H9 (cell line): ENCODE measurements at regions not wholly inside any gene's neighbourhood (a gene's known extent, or its start where the extent isn't known, plus 50 kb on each side); places are given as distances from the start of the nearest gene placed in this dataset.

Experiments
- DNase-seq: peaks from one replicate; pipeline ENCODE4 v3.0.0-alpha.2; 2017
- H2AFZ ChIP-seq: one replicate; pipeline ENCODE4 v1.6.1; 2013; ENCODE audit warnings: mild to moderate bottlenecking, low read length, control low read depth, moderate library complexity
- H2AK5ac ChIP-seq: 2 replicates; pipeline ENCODE4 v1.6.1; 2013; ENCODE audit warnings: low read length, control low read depth, mixed read lengths; ENCODE audit not compliant: insufficient read length
- H2BK120ac ChIP-seq: one replicate; pipeline ENCODE4 v1.6.1; 2013; ENCODE audit warnings: low read depth, mild to moderate bottlenecking, low read length, control low read depth, inconsistent platforms; ENCODE audit not compliant: poor library complexity, severe bottlenecking
- H2BK12ac ChIP-seq: 2 replicates; pipeline ENCODE4 v1.6.1; 2013; ENCODE audit warnings: low read length, control low read depth, mixed read lengths, low read depth; ENCODE audit not compliant: insufficient read length
- H2BK15ac ChIP-seq: 2 replicates; pipeline ENCODE4 v1.6.1; 2013; ENCODE audit warnings: low read depth, low read length, control low read depth
- H2BK20ac ChIP-seq: one replicate; pipeline ENCODE4 v1.6.1; 2013; ENCODE audit warnings: low read depth, mild to moderate bottlenecking, low read length, control low read depth, inconsistent platforms; ENCODE audit not compliant: poor library complexity, severe bottlenecking
- H2BK5ac ChIP-seq: 2 replicates; pipeline ENCODE4 v1.6.1; 2013; ENCODE audit warnings: low read length, control low read depth, mixed read lengths; ENCODE audit not compliant: insufficient read length
- H3K14ac ChIP-seq: 2 replicates; pipeline ENCODE4 v1.6.1; 2013; ENCODE audit warnings: low read length, control low read depth; ENCODE audit not compliant: insufficient read depth
- H3K18ac ChIP-seq: 2 replicates; pipeline ENCODE4 v1.6.1; 2013; ENCODE audit warnings: low read depth, mild to moderate bottlenecking, mixed read lengths, low read length, control low read depth; ENCODE audit not compliant: insufficient read length
- H3K23ac ChIP-seq: 2 replicates; pipeline ENCODE4 v1.6.1; 2013; ENCODE audit warnings: low read length, control low read depth, mixed read lengths, low read depth; ENCODE audit not compliant: insufficient read length
- H3K23me2 ChIP-seq: 2 replicates; pipeline ENCODE4 v1.6.1; 2013; ENCODE audit warnings: low read depth, mild to moderate bottlenecking, mixed read lengths, low read length, control low read depth; ENCODE audit not compliant: insufficient read length, poor library complexity, severe bottlenecking
- H3K27ac ChIP-seq: 2 replicates; pipeline ENCODE4 v1.5.1; 2013; ENCODE audit warnings: low read length, control low read depth, mixed read lengths, low read depth; ENCODE audit not compliant: insufficient read length
- H3K27me3 ChIP-seq: 2 replicates; pipeline ENCODE4 v1.6.1; 2013; ENCODE audit warnings: low read length, control low read depth, inconsistent platforms; ENCODE audit not compliant: insufficient read depth
- H3K4ac ChIP-seq: 2 replicates; pipeline ENCODE4 v1.6.1; 2013; ENCODE audit warnings: low read depth, mild to moderate bottlenecking, control low read depth, inconsistent platforms, low read length, moderate library complexity
- H3K4me1 ChIP-seq: 2 replicates; pipeline ENCODE4 v1.6.1; 2013; ENCODE audit warnings: low read length, control low read depth, inconsistent platforms; ENCODE audit not compliant: insufficient read depth
- H3K4me2 ChIP-seq: 2 replicates; pipeline ENCODE4 v1.6.1; 2013; ENCODE audit warnings: low read length, control low read depth, mixed read lengths; ENCODE audit not compliant: insufficient read length, insufficient read depth
- H3K56ac ChIP-seq: 2 replicates; pipeline ENCODE4 v1.6.1; 2013; ENCODE audit warnings: low read depth, mild to moderate bottlenecking, mixed read lengths, low read length, control low read depth; ENCODE audit not compliant: insufficient read length
- H3K79me1 ChIP-seq: 2 replicates; pipeline ENCODE4 v1.6.1; 2013; ENCODE audit warnings: low read depth, mild to moderate bottlenecking, moderate library complexity, low read length, control low read depth, inconsistent platforms; ENCODE audit not compliant: insufficient read depth, poor library complexity, severe bottlenecking
- H3K79me2 ChIP-seq: 2 replicates; pipeline ENCODE4 v1.6.1; 2013; ENCODE audit warnings: low read length, control low read depth, inconsistent platforms; ENCODE audit not compliant: insufficient read depth
- H3K9ac ChIP-seq: 2 replicates; pipeline ENCODE4 v1.6.1; 2013; ENCODE audit warnings: low read length, control low read depth, mixed read lengths; ENCODE audit not compliant: insufficient read length; ENCODE audit errors: extremely low read depth
- H3K9me3 ChIP-seq: one replicate; pipeline ENCODE4 v1.6.1; 2013; ENCODE audit warnings: low read depth, low read length, inconsistent platforms; ENCODE audit not compliant: control insufficient read depth
- H3T11ph ChIP-seq: one replicate; pipeline ENCODE4 v1.6.1; 2013; ENCODE audit warnings: mild to moderate bottlenecking, low read length, control low read depth, inconsistent platforms
- H4K20me1 ChIP-seq: one replicate; pipeline ENCODE4 v1.6.1; 2013; ENCODE audit not compliant: control insufficient read depth, insufficient read length, insufficient read depth
- H4K5ac ChIP-seq: 2 replicates; pipeline ENCODE4 v1.6.1; 2013; ENCODE audit warnings: low read depth, mild to moderate bottlenecking, mixed read lengths, low read length, control low read depth; ENCODE audit not compliant: insufficient read length
- H4K8ac ChIP-seq: replicated peaks from 2 replicates; pipeline ENCODE4 v1.6.1; 2013; ENCODE audit warnings: low read length, control low read depth, mixed read lengths, low read depth; ENCODE audit not compliant: insufficient read length
- H4K91ac ChIP-seq: 2 replicates; pipeline ENCODE4 v1.6.1; 2013; ENCODE audit warnings: low read depth, mild to moderate bottlenecking, moderate library complexity, mixed read lengths, low read length, control low read depth; ENCODE audit not compliant: insufficient read length
- H3K27ac Mint-ChIP-seq, 3 experiments: 2 replicates in 2 of 3; 3 replicates in 1 of 3; pipeline ENCODE4 v1.8.0; 2020 to 2021; ENCODE audit warnings: mixed read lengths in 3 of 3, mild to moderate bottlenecking in 1 of 3, moderate library complexity in 1 of 3
- H3K27me3 Mint-ChIP-seq: 2 replicates; pipeline ENCODE4 v1.8.0; 2021; ENCODE audit warnings: low read depth, mild to moderate bottlenecking, moderate library complexity, mixed read lengths
- H3K36me3 Mint-ChIP-seq, 3 experiments: 2 replicates in 2 of 3; 3 replicates in 1 of 3; pipeline ENCODE4 v1.8.0; 2020 to 2021; ENCODE audit warnings: low read depth in 3 of 3, mixed read lengths in 3 of 3; ENCODE audit not compliant: insufficient read depth in 1 of 3
- H3K4me1 Mint-ChIP-seq, 2 experiments: 2 replicates each; pipeline ENCODE4 v1.8.0; 2020; ENCODE audit warnings: mixed read lengths in 2 of 2
- H3K4me3 Mint-ChIP-seq, 2 experiments: 2 replicates in 1 of 2; 3 replicates in 1 of 2; pipeline ENCODE4 v1.8.0; 2020 to 2021; ENCODE audit warnings: mild to moderate bottlenecking in 2 of 2, mixed read lengths in 2 of 2, moderate library complexity in 1 of 2
- H3K9me3 Mint-ChIP-seq, 2 experiments: 2 replicates in 1 of 2; 3 replicates in 1 of 2; pipeline ENCODE4 v1.8.0; 2020; ENCODE audit warnings: mild to moderate bottlenecking in 2 of 2, mixed read lengths in 2 of 2, moderate library complexity in 1 of 2
- WGBS: extraction: QIAGEN DNeasy Blood & Tissue Kit; methylation state at CpG from one replicate; pipeline ENCODE4 v1.1.7; 2013; ENCODE audit warnings: missing lambda C conversion rate, low lambda C conversion rate, mixed read lengths; ENCODE audit not compliant: insufficient read length; ENCODE audit errors: extremely low coverage; 5-methylcytosine and 5-hydroxymethylcytosine counted together
- TF ChIP-seq, protein P1 (sequence below): fragments of 200-600 bp; sonication (generic); conservative IDR thresholded peaks from 3 replicates; pipeline ENCODE4 v1.8.0; 2021; ENCODE audit warnings: antibody characterized with exemption, mild to moderate bottlenecking

- WGBS = no CpG with 5 or more reads among the region's 2 CpGs
- Histone ChIP-seq H3K9ac (no peak overlapping the region), H2BK15ac (no peak overlapping the region), H2BK120ac (no peak overlapping the region), H3K14ac (no peak overlapping the region), H3K4ac (no peak overlapping the region), H3K9me3 (peaks cover 7% of the 10 kb centered on the region), H4K8ac (no peak overlapping the region), H4K91ac (no peak overlapping the region), H3K23me2 (no peaks in the 10 kb centered on the region), H3K4me2 (no peak overlapping the region), H3K79me2 (no peaks in the 10 kb centered on the region), H3K79me1 (no peaks in the 10 kb centered on the region), H4K20me1 (no peaks in the 10 kb centered on the region), H3K23ac (no peak overlapping the region), H3K18ac (no peak overlapping the region), H3K27me3 (no peaks in the 10 kb centered on the region), H2BK20ac (no peak overlapping the region), H3K56ac (no peak overlapping the region), H3K27ac (no peak overlapping the region), H2BK12ac (no peak overlapping the region), H2BK5ac (no peak overlapping the region), H4K5ac (no peak overlapping the region), H2AFZ (no peak overlapping the region), H2AK5ac (no peak overlapping the region), H3K4me1 (no peaks in the 10 kb centered on the region), H3T11ph (no peak overlapping the region)
- no peak overlapping the region for H3K27ac Mint-ChIP-seq
- TF ChIP-seq, protein P1, sequence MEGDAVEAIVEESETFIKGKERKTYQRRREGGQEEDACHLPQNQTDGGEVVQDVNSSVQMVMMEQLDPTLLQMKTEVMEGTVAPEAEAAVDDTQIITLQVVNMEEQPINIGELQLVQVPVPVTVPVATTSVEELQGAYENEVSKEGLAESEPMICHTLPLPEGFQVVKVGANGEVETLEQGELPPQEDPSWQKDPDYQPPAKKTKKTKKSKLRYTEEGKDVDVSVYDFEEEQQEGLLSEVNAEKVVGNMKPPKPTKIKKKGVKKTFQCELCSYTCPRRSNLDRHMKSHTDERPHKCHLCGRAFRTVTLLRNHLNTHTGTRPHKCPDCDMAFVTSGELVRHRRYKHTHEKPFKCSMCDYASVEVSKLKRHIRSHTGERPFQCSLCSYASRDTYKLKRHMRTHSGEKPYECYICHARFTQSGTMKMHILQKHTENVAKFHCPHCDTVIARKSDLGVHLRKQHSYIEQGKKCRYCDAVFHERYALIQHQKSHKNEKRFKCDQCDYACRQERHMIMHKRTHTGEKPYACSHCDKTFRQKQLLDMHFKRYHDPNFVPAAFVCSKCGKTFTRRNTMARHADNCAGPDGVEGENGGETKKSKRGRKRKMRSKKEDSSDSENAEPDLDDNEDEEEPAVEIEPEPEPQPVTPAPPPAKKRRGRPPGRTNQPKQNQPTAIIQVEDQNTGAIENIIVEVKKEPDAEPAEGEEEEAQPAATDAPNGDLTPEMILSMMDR = no peak
- H3K27me3 Mint-ChIP-seq = no peaks in the 10 kb centered on the region
- H3K9me3 Mint-ChIP-seq = peaks cover 30 to 33% of the 10 kb centered on the region in 2 experiments
- H3K4me3 Mint-ChIP-seq = no peak overlapping the region
- peaks cover 9 to 17% of the 10 kb centered on the region in 2 experiments for H3K4me1 Mint-ChIP-seq
- H3K36me3 Mint-ChIP-seq = peaks cover 28 to 40% (median 33%) of the 10 kb centered on the region in 3 experiments
- DNase-seq = no peak
Observed at GRCh38 chr6:140182821-140183220, 808.4 kb upstream of the CITED2 start.
